Activated CD4-positive, alpha-beta T cell treated with anti-CD3 and anti-CD28 coated beads, Interleukin-2, Interleukin-4, amounts not matched to agents 100 ng/mL and 50 ng/mL, durations not matched to agents 16 hours and 8 hours (primary cell): ENCODE measurements at regions not wholly inside any gene's neighbourhood (a gene's known extent, or its start where the extent isn't known, plus 50 kb on each side); places are given as distances from the start of the nearest gene placed in this dataset.

Source experiments
- DNase-seq: peaks from one replicate; pipeline ENCODE4 v3.0.0-alpha.2; 2020; ENCODE audit warnings: low spot score

DNA sequence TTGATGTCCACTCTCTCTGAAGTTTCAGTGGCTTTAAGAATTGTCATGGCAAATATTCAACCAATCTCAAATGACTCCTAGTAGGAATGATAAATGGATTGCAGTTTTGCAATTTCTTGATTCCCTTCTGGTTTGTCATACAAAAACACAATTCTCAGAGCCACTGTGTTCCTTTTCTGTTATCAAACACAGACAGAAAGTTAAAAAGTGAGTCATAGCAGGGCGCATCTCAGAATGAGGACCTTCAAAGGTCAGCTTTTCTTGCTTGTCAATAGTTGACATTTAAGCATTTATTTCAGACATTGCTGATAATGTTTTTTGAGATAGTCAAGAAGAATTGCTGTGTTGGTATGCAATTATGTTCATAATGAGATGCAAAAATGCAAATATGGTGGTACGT is 405.9 kb downstream of the NR2F2 start:
- no peak for DNase-seq

DNA sequence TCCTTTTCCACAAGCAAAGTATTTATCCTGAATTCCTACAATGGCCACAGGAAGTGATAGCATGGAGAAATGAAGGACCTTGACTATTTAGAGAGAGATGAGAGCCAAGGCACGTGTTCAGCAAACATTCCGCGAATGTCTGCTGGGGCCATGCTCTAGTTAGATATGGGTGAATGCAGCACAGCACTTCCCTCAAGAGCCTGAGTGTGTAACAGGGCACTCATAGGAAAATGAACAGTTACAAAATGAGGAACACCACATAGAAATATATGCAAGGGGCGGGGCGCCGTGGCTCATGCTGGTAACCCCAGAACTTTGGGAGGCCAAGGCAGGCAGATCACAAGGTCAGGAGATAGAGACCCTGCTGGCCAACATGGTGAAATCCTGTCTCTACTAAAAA is 406.9 kb downstream of the NR2F2 start:
- no peak for DNase-seq

DNA sequence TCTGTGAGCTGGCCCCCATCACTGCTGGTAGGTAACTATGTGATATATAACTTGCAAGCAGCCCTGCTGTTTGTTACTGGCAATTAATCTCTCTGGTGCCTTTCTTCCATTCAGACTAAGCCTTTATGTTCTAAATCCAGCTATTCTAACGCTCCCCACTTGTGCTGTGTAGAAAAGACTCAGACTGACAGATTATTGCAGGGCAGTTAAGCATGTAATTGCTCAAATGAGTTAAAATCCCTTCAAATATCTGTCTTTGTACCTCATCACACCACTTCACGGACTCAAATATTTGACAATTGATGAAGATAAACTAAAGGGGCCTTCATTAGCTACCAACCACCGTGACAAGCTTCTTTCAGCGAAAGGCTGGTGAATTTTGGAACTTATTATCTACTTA is 416.2 kb downstream of the NR2F2 start:
- DNase-seq, result no peak

DNA sequence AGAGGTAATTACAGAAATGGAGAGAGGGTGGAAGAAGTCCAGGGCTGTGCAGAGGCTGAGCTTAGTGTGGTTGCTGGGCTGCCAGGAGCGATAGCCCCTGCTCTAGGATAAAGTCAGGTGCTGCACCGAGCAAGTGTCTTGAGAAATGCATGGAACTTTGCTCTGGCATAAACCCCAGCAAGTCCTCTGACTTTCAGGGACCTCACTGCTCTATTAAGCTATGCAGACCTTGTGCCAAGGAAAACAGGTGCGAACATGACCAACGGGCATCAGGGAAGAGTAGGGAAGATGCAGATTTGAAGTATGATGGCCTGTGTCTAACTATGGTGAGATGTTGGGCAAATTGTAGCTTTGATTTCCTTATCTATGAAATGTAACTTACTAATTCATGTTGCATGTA is 416.8 kb downstream of the NR2F2 start:
- no peak for DNase-seq

DNA sequence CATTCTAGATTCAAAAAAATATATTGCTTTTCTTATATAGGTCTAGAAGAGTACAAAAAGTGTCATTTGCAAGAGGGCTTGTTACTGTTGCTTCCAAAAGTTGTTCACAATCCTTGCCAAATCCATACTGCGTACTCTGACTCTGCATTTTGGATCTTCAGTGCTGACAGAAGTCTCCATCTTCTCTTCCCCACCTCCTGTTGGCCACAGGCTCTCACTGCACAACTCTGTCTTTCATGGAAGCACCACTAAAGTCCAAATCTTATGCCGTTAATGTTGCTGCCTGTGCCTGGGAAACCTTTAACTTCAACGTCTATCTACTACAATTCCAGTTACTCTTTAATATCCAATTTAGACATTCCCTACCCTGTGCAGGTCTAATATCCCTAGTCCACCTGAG is 419.9 kb downstream of the NR2F2 start:
- DNase-seq, result no peak

DNA sequence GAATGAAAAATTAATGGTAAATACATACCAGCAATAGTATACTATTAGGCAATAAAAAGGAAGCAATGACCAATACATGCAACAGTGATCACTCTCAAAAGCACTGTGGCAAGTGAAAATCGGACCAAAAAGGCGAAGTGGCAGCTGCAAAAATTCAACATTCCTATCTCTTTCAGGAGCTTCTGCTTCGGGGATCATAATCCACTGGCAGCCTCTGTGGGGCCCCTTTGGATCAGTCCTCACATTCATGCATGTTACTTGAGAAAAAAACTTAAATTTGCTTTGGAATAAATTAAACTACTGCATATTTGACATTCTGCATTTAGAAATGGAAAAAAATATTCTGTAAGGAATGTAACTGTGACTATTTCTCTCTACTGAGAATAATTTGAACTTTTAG is 425.6 kb downstream of the NR2F2 start:
- no peak for DNase-seq

DNA sequence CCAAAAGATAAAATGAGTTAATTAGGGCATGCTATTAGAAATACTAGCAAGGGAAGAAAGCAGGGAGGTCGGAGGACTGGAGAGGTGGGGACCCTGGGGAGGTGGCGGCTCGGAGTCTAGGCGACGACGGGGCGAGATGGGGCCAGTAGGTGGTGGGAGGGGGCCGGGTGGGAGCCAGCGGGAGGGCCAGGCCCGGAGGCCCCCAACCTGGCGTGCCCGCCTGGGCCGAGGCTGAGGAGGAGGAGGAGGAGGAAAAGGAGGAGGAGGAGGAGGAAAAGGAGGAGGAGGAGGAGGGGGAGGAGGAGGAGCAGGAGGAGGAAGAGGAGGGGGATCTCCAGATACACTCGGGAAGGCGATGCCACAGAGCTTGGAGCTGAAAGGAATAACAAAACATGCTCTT is 426.2 kb downstream of the NR2F2 start:
- no peak for DNase-seq

DNA sequence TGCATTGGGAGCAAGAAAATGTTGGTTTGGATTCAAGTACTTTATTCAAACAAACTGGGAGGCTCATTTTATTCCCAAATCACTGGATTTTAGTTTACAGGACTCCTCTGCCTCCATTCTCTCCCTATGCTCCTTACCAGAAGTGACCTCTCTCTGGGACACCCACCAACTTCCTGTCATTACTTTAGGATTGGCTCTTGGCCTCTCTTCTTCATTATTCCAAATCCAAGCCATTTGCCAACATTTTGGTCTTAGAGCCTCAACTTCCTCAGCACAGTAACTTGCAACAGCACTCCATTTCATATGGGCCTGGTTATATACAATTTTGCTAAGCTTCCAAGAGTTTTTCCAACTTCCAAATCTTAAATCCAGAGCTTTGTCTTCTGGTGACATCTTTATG is 432.1 kb downstream of the NR2F2 start:
- DNase-seq, result no peak

DNA sequence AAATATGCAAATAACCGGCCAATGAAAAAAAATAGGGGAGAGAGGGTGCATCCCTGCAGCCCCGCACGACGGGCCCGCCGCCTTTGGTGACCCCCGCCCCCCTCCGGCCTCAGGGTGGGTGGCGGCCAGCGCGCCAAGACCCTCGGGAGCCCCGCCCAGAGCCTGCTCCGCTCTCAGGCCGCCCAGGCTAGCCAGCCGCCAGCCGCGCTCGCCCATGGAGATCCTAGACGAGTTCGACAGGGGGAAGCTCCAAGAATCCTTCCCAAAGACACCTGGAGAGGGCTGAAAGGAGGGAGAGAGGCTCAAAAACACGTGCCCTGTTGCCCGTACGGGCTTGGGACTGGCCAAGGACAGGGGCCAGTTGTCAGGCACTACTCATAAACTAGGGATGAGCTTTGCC is 434.0 kb downstream of the NR2F2 start:
- DNase-seq, result no peak

DNA sequence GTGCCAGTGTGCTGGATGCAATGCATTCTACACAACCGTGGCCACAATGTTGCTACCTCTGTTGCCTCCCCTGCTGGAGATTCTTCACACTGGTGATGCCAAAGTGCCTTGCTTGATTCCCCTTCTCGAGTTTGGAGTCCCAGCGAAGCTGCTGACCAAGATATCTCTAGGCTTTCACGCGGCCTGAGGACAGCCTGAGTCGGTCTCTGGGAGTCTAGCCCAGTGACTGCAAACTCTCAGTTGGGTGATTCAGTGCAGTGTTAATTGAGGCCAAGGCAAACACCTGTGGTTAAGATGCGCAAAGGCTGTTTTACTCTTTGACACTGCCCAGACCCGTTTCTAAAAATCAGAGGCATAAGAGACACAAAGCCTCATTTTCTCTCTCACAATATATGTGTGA is 434.4 kb downstream of the NR2F2 start:
- DNase-seq, result no peak

DNA sequence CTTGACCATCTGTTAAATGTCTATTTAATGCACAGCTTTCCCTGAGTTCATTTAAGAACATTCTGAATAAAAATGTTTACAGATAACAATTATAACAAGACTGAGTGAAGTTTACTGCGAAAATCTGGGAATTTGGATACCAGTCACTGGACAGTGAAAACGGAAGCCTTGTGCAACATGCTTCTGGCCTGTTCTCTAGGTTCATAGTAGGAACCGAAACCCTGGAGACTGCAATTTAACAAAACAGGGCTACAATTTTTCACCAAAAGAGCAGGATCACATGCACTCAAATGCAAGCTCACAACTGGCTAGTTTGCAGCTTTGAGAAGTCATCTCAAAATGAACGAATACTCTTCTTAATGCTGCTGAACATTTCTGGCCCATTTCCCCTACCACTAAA is 435.9 kb downstream of the NR2F2 start:
- DNase-seq, result no peak

DNA sequence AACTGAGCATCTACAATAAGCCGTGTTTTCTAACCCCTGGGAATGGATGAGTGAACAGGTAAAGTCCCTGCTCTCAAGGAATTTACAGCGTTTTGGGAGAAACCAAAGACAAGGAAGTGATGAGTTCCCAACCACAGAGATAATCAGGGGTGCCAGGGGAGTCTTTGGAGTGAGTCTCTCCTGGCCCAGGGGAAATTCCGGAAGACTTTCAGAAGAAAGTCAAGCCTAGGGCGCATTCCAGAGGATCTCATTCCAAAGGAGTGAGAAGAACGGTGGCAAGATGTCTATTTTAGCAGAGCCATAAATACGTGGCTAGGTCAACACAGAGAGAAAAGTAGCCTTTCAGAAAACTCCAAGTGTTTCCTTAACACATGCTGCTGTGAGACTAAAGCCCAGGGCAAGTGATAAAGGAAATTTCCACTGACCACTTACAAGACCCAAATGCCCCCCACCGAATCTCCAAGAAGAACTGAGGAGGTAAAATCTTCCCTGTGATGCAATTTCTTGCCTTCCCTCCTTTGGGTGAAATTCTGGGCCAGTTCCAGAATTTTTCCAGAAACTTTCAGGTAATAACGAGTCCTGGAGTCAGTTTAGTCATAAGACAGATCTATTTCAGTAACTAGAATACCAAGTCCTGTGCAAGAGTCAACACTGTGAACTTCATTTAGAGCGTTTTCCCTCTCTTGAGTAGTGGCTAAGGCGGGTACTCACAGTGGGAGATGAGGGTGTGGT is 437.4 kb downstream of the NR2F2 start:
- DNase-seq, result no peak

DNA sequence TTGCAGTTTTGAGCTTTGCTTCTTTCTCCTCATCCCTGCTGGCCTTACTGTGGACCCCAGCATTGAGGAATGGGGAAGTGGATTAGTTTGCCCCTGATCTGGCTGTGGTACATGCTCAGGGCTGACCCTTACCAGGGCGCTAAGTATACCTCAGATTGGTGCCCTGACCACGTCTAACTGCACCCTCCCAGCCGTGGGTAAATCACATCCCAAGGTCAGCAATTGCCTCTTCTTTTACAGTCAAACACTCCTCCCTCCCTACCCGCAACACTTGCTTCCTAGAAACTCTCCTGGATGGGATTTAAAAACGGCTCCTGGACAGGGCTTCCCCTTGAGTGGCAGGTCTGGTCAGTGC is 437.9 kb downstream of the NR2F2 start:
- DNase-seq, result no peak

DNA sequence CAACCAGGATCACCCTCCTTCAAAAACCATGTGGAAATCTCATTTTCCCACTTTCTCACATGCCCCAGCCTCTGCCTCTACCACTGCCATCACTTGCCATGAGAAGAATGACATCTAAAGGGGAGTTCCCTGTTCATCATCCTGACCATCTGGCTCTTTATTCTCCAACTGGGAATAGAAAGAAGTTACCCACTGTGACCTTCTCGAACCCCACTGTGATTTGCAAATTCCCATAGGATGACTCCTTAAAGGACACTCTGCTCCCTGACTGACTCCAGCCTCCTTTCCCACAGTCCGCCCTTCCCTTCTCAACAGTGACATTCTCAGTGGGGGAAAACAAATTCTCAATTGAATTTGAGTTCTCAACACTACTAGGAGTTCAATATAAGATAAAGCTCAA is 440.5 kb downstream of the NR2F2 start:
- no peak for DNase-seq

DNA sequence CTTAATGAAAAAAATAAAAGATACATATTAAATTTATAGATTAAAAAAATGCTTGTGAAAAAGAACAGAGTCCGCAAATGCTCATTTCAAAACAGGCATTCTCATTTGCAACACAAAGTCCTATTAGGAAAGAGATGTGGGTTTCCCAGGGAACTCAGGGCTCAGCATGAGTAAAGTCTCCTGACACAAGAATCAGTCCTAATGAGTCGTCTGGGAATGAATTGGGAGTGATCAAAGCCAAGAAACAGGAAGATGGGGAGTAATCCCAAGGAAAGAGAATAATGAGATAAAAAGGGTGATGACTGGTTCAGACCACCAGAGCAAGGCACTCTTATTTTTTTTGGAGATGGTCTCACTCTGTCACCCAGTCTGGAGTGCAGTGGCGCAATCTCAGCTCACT is 443.7 kb downstream of the NR2F2 start:
- no peak for DNase-seq

DNA sequence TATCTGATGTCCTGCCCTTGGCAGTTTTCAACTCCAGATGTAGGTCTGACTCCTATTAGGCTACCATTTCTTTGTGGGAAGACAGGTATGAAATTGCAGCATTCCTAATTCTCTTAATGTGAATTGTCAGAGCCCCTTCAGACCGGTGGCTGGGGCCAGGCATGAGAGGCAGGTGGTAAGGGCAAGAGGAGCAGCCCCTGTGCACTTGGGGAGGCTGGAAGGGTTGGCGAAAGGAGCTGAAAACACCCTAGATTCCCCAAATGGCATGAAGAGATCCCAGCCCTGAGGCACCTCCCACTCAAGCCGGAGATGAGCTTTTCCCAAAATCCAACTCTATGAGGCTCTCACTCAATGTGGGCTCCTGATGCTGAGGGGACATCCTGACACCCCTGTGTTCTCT is 453.2 kb downstream of the NR2F2 start:
- DNase-seq, result no peak

DNA sequence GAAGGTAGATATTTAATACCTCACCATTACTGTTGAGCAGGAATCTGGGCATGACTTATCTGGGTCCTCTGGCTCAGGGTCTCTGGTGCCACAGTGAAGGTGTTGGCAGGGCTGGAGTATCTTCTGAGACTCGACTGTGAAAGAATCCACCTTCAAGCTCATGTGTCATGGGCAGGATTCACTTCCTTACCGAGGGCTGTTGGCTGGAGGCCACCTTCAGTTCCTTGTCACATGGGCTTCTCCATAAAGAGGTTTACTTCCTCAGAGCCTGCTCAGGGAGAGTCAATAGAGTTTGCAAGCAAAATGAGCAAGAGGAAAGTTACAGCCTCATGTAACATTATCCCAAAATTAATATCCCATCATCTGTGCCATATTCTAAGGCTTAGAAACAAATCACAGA is 459.5 kb downstream of the NR2F2 start:
- no peak for DNase-seq

DNA sequence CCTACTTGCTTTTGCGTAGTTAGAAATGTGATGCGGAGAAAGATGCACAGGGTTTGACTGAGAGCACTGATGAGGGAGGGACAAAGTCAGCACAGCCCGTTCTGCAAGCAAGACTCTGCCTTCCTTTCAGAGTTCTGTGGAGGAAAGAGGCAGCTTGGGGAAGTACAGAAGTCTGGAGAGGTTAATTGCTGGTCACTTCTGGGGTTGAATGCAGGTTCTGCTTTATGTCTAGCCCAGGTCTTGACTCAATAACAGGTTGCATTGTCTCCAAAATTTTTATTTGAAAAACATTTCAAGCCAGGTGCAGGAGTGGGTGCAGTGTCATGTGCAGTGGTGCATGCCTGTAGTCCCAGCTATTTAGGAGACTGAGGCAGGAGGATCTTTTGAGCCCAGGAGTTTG is 461.7 kb downstream of the NR2F2 start:
- no peak for DNase-seq

DNA sequence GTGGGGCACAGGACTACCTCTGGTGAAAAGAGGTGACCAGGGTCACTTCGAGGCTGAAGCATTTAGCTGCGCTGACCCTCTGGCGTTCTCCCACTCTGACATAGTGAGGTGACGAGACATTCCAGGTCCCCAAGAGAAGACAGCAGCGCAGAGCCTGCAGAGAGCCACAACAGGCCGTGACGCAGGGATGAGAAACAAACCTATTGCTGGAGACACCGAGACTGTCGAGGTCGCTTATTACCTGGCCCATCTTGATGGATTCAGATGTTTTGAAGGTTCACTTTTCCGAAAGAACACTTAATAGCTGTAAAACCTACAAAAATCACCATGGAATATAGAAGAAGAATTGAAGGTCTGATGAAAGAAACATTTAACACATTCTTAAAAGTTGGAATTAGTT is 466.3 kb downstream of the NR2F2 start:
- no peak for DNase-seq

DNA sequence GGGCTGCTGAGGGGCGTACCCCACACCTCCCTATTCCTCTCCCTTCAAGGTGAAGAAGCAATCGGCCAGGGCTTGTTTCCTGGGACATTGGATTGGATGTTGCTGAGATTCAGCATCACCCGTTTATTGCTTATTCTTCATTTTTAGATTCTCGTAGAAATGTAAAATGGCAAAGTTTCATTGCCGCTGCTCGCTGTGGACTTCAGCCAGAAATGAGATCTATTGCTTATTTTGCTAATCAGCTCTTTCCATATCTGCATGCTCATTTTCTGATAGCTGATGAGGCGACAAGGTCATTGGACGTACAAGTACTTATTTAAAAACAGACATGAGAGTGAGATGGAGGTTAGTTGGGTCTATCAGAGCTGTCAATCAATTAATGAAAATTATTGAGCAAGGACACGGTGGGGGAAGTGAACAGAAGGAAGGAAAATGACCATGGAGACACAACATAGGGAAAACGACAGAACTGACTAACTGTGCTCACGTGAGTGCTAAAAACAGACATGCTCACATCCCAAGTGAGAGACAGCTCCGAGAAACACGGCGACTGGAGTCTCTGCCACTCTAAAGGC is 471.2 kb downstream of the NR2F2 start:
- DNase-seq, result no peak

DNA sequence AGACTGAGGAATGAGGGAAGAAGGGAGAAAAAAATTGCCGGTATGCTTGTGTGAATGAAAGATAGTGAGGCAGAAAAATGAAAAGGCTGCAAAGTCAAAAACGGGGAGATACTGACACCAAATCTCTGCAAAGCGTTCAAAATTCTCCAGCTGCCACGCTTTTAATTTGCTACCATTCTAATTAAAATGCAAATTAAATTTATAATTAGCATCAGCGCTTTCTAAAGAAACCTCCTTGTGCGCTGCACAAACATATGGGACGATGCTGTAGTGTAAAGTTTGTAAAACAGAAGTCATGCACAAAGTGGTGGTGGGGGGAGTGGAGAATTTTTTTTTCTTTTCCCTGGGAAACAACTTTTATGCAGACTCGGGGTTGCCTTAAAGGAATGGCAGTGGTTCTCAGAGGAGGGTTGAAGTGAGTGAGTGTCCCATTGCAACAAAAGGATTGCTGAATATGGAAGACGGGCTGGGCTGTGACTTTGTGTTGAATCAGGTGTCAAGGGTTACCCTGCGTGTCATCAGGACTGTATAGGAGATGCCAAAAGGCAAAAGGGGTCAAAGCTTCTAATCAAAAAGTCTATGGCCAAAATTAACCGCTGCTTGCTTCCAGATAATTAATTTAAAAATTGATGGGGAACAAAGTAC is 472.2 kb downstream of the NR2F2 start:
- DNase-seq, result no peak

DNA sequence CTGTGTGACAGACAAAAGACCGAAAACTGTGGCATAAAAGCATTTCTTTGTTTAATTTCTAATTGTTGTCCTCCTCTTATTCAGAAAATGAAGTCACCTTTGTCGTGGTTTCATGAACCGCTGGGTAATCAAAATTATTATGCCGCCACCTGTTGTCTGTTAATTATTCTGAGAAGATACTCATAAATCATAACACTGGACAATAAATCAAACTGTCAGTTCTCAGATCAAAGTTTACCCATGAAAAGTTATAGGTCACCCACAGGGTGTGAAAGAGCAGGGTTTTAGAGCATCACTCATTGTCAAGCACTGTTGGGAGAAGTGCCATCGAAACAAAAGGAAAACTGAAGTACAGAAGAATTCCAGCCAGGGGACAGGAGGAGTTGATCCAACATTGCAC is 474.3 kb downstream of the NR2F2 start:
- no peak for DNase-seq

DNA sequence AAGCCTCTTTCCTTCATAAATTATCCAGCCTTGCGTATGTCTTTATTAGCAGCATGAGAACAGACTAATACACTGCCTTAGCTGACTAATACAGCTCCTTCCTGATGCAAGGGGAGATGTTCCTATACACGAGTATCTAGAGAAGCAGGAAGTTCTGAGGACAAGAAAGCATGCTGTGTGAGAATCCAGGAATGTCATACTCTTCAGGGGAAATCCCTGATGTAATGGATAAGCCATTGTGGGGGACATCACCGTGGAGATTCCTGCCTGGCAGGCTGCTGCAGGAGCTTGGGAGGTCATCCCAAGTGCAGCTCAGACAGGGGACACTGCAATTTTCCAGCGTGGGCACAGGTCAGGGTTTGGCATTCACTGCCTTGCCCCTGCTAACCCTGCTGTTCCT is 476.9 kb downstream of the NR2F2 start:
- DNase-seq, result no peak

DNA sequence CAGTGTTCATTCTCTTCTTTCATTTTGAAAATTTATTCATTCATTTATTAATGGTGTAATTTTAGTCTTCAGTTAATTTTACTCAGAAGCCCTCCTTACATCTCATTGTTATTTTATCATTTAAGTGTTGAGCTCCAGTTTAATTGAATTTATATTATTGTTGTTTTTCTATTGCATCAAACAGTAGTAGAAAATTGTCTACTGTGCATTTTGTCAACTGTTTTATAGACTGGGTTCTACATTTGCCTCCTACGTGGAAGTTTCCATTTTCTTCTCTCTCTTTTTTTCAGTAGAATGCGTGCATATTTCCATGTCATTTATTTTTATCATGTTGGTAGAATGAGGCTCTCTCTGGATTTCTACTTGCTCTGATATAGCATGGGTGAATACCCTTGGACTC is 487.4 kb downstream of the NR2F2 start:
- no peak for DNase-seq
